H1 (cell line): ENCODE measurements at regions not wholly inside any gene's neighbourhood (a gene's known extent, or its start where the extent isn't known, plus 50 kb on each side); places are given as distances from the start of the nearest gene placed in this dataset.

Experiments used
- GTF2F1 ChIP-seq: IDR thresholded peaks from 2 replicates; pipeline ENCODE4 v1.6.1; 2012; ENCODE audit warnings: low read depth, low read length, improper control_type of control experiment, borderline replicate concordance
- SIN3A ChIP-seq, 2 experiments: IDR thresholded peaks in 1 of 2; conservative IDR thresholded peaks in 1 of 2; 2 replicates each; pipeline ENCODE4 v1.6.1; 2011 to 2012; ENCODE audit warnings: low read length in 2 of 2, improper control_type of control experiment in 1 of 2, low read depth in 1 of 2, mild to moderate bottlenecking in 1 of 2
- TF ChIP-seq, protein P1 (sequence below), 3 experiments: IDR thresholded peaks; 1 replicate in 2 of 3; 2 replicates in 1 of 3; pipeline versions ENCODE4 v1.5.1 to v1.6.1; 2011; ENCODE audit warnings: low read length in 3 of 3, mild to moderate bottlenecking in 3 of 3, inconsistent platforms in 2 of 3, low read depth in 1 of 3, moderate library complexity in 1 of 3; ENCODE audit not compliant: insufficient read depth in 1 of 3; ENCODE audit errors: control extremely low read depth in 1 of 3

DNA sequence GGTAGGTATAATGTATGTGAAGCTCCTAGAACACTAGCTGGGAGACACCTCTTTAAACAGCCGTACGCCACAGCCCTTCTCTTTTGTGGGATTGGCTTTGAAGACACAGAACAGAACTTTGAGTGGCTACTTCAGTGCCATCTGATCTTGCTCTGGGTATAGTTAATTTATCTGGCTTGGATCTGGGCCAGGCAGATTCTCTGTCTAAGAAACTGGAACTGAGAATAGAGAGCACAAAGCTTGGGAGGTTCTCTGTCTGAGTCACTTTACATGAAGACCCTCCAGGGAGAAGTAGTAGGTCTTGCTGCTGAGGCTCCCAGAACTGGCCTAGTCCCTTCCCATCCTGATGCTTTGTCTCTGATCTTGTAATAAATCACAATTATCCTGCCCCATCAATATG, 721.0 kb upstream of the KIF2B start (continued):
- TF ChIP-seq, protein P1, sequence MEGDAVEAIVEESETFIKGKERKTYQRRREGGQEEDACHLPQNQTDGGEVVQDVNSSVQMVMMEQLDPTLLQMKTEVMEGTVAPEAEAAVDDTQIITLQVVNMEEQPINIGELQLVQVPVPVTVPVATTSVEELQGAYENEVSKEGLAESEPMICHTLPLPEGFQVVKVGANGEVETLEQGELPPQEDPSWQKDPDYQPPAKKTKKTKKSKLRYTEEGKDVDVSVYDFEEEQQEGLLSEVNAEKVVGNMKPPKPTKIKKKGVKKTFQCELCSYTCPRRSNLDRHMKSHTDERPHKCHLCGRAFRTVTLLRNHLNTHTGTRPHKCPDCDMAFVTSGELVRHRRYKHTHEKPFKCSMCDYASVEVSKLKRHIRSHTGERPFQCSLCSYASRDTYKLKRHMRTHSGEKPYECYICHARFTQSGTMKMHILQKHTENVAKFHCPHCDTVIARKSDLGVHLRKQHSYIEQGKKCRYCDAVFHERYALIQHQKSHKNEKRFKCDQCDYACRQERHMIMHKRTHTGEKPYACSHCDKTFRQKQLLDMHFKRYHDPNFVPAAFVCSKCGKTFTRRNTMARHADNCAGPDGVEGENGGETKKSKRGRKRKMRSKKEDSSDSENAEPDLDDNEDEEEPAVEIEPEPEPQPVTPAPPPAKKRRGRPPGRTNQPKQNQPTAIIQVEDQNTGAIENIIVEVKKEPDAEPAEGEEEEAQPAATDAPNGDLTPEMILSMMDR (IDR thresholded peaks at IDR 0.05; ENCODE audit: control extremely low read depth in 1 of 3, insufficient read depth in 1 of 3, low read depth in 1 of 3, low read length in 3 of 3): no peak
- TF ChIP-seq SIN3A (conservative IDR thresholded peaks at IDR 0.05 in 1 of 2, IDR thresholded peaks at IDR 0.05 in 1 of 2; ENCODE audit: low read depth in 1 of 2, low read length in 2 of 2) (no peak), GTF2F1 (no peak)
